ENCODE measurements at regions not wholly inside any gene's neighbourhood (a gene's known extent, or its start where the extent isn't known, plus 50 kb on each side); places are given as distances from the start of the nearest gene placed in this dataset.

DNA sequence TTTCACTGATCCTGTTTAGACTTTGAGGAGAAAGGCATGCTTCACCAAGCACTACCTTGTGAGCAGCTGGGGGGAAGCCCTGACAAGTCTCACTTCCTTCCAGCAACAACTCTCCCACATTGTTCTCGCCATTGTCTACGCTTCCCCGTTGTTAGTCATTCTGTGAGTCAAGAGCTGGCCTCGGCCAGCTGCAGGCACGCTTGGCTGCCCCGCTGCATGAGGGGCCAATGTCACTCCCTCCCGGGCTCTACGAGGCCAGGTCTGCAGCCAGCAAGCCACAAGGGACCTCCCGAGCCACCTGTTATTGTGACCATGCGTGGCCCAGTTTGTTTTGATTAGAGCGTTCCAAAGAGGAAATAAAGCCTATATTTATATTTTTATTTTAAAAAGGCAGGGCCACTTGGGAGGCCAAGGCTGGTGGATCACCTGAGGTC is 220.9 kb downstream of the FOXO1 start:
- TF ChIP-seq, protein P1, sequence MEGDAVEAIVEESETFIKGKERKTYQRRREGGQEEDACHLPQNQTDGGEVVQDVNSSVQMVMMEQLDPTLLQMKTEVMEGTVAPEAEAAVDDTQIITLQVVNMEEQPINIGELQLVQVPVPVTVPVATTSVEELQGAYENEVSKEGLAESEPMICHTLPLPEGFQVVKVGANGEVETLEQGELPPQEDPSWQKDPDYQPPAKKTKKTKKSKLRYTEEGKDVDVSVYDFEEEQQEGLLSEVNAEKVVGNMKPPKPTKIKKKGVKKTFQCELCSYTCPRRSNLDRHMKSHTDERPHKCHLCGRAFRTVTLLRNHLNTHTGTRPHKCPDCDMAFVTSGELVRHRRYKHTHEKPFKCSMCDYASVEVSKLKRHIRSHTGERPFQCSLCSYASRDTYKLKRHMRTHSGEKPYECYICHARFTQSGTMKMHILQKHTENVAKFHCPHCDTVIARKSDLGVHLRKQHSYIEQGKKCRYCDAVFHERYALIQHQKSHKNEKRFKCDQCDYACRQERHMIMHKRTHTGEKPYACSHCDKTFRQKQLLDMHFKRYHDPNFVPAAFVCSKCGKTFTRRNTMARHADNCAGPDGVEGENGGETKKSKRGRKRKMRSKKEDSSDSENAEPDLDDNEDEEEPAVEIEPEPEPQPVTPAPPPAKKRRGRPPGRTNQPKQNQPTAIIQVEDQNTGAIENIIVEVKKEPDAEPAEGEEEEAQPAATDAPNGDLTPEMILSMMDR (optimal IDR thresholded peaks at IDR 0.05 in 1 of 3, IDR thresholded peaks at IDR 0.05 in 1 of 3, conservative IDR thresholded peaks at IDR 0.05 in 1 of 3; ENCODE audit: extremely low read depth in 1 of 3, insufficient read depth in 2 of 3, low read length in 3 of 3) = no peak
- TF ChIP-seq EZH2 (IDR thresholded peaks at IDR 0.05; ENCODE audit: low read length) = no peak

Data from keratinocyte (primary cell).